ENCODE measurements at regions not wholly inside any gene's neighbourhood (a gene's known extent, or its start where the extent isn't known, plus 50 kb on each side); places are given as distances from the start of the nearest gene placed in this dataset.

DNA sequence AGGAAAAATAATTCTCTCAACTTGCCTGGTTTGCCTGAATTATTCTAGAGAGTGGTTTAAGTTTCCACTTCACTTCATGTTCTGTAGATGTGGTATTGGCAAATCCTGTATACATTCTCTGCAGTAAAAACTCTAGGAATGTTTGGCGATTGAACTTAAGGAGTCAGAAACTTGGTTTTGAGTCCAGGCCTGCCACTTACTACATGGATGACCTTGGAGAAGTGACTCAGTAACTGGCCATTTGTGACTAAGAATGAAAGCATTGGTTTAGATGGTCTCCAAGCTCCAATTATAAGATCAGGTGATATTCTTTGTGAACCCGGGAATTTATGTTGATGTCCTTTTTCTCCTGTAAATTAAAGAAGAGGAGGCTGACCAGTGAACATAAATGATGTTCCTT, 233.8 kb downstream of the GAS1 start:
- Histone ChIP-seq H3K4me2 (ENCODE audit: low read depth, low read length, poor library complexity, severe bottlenecking) (no peak overlapping the region), H3K9me2 (replicated peaks; ENCODE audit: insufficient read depth, low read length) (no peaks in the 10 kb centered on the region), H3K36me3 (ENCODE audit: low read length) (no peaks in the 10 kb centered on the region), H3K4me3 (ENCODE audit: insufficient read depth, low read length, poor library complexity, severe bottlenecking) (no peak overlapping the region), H2AFZ (ENCODE audit: low read depth, low read length, severe bottlenecking) (no peak overlapping the region), H3K79me2 (ENCODE audit: insufficient read depth, low read length) (no peaks in the 10 kb centered on the region), H3K27ac (ENCODE audit: low read depth, low read length) (no peak overlapping the region), H3F3A (ENCODE audit: insufficient read depth) (no peaks in the 10 kb centered on the region), H3K9me3 (ENCODE audit: insufficient read depth, low read length) (no peaks in the 10 kb centered on the region), H4K20me1 (ENCODE audit: low read depth, low read length) (no peaks in the 10 kb centered on the region), H3K9ac (ENCODE audit: low read length) (no peak overlapping the region), H3K27me3 (ENCODE audit: low read length) (no peaks in the 10 kb centered on the region)
- TF ChIP-seq, protein P1, sequence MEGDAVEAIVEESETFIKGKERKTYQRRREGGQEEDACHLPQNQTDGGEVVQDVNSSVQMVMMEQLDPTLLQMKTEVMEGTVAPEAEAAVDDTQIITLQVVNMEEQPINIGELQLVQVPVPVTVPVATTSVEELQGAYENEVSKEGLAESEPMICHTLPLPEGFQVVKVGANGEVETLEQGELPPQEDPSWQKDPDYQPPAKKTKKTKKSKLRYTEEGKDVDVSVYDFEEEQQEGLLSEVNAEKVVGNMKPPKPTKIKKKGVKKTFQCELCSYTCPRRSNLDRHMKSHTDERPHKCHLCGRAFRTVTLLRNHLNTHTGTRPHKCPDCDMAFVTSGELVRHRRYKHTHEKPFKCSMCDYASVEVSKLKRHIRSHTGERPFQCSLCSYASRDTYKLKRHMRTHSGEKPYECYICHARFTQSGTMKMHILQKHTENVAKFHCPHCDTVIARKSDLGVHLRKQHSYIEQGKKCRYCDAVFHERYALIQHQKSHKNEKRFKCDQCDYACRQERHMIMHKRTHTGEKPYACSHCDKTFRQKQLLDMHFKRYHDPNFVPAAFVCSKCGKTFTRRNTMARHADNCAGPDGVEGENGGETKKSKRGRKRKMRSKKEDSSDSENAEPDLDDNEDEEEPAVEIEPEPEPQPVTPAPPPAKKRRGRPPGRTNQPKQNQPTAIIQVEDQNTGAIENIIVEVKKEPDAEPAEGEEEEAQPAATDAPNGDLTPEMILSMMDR (IDR thresholded peaks at IDR 0.05; ENCODE audit: insufficient read depth, low read length, poor library complexity, severe bottlenecking): no peak
- no peak for TF ChIP-seq EZH2phosphoT487 (conservative IDR thresholded peaks at IDR 0.05; ENCODE audit: low read length)

DNA sequence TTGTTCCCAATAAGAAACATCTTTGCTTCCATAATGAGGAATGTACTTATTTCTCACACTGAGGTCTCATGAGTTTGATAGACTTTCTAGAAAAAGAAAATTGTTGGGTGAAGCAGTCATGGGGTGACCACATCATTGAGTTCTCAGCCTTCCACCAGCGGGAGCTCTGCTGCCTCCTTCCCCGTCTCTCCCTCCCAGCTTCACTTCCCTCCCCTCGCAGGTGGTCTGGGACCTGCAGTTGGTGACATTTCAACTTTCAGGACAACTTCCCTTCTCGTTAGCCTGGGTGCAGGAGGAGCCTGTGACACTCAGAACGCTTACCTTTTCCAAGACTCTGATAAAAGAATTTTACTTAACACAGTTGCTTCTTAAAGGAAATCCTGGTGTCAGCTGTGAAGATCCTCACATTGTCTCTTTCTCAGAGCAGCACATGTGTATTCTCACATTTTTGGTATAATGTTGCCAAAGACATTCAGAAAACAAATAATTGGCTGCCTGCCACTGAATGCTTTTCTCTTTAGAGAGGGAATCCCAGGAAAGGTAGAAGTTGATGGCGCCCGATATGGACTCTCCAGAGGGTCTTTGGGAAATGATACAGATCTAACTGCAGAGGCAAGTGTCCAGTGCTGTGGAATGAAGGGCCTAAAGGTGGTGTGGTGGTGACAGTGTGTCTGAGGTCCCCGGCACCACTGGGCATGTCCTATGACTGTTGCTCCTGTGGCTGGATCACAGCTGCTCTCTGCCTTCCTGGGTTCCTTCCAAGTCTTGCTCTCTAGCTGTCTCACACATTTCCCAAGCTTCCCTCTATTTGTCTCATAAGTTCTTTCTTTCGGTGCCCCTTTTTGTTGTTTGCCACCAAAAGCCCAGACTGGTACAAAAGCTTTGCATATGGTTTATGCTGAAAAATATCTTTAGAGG, 238.1 kb downstream of the GAS1 start:
- Histone ChIP-seq H3K9me3 (ENCODE audit: insufficient read depth, low read length) (no peaks in the 10 kb centered on the region), H3K9ac (ENCODE audit: low read length) (no peak overlapping the region), H3K27ac (ENCODE audit: low read depth, low read length) (no peak overlapping the region), H3K27me3 (ENCODE audit: low read length) (no peaks in the 10 kb centered on the region), H4K20me1 (ENCODE audit: low read depth, low read length) (no peaks in the 10 kb centered on the region), H3K4me3 (ENCODE audit: insufficient read depth, low read length, poor library complexity, severe bottlenecking) (no peak overlapping the region), H2AFZ (ENCODE audit: low read depth, low read length, severe bottlenecking) (no peak overlapping the region), H3K36me3 (ENCODE audit: low read length) (no peaks in the 10 kb centered on the region), H3K9me2 (replicated peaks; ENCODE audit: insufficient read depth, low read length) (no peaks in the 10 kb centered on the region; the same call in 1 of the 2 replicates), H3K79me2 (ENCODE audit: insufficient read depth, low read length) (no peaks in the 10 kb centered on the region), H3K4me2 (ENCODE audit: low read depth, low read length, poor library complexity, severe bottlenecking) (no peak overlapping the region), H3F3A (ENCODE audit: insufficient read depth) (no peaks in the 10 kb centered on the region)
- no peak for TF ChIP-seq EZH2phosphoT487 (conservative IDR thresholded peaks at IDR 0.05; ENCODE audit: low read length)
- TF ChIP-seq, protein P1 (IDR thresholded peaks at IDR 0.05; ENCODE audit: insufficient read depth, low read length, poor library complexity, severe bottlenecking): no peak

DNA sequence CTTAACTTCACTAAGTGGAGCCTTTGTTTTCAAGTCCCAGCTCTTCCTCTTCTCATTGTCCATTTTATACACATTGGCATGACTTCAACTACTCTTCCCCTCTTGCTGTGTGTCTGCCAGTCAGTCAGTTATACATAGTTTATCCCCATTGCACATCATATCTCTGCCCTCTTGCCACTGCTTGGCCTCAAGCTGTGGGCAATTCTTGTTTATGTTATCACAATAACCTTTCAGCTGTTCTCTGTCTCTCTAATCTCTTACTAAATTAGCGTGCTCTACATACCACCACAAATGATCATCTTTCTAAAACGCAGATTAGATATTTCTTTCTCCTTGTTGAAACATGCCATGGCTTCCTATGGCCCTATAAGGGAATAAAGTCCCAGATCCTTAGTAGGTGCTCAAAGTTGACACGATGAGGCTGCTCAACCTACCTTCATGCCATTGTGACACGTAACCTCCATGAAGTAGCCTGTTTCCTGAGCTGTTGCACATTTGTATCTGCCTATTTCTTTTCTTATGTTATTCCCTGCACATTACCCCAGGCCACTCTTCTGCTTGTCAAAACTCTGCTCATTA, 239.3 kb downstream of the GAS1 start:
- H3K36me3 ChIP-seq (ENCODE audit: low read length): no peaks in the 10 kb centered on the region
- no peak overlapping the region for H3K4me3 ChIP-seq (ENCODE audit: insufficient read depth, low read length, poor library complexity, severe bottlenecking)
- no peak overlapping the region for H2AFZ ChIP-seq (ENCODE audit: low read depth, low read length, severe bottlenecking)
- no peaks in the 10 kb centered on the region for H4K20me1 ChIP-seq (ENCODE audit: low read depth, low read length)
- TF ChIP-seq EZH2phosphoT487 (conservative IDR thresholded peaks at IDR 0.05; ENCODE audit: low read length): no peak
- TF ChIP-seq, protein P1 (IDR thresholded peaks at IDR 0.05; ENCODE audit: insufficient read depth, low read length, poor library complexity, severe bottlenecking): no peak
- no peaks in the 10 kb centered on the region for H3K9me3 ChIP-seq (ENCODE audit: insufficient read depth, low read length)
- H3K9me2 ChIP-seq (replicated peaks; ENCODE audit: insufficient read depth, low read length): no peaks in the 10 kb centered on the region; the same call in 1 of the 2 replicates
- H3K27ac ChIP-seq (ENCODE audit: low read depth, low read length): no peak overlapping the region
- H3K79me2 ChIP-seq (ENCODE audit: insufficient read depth, low read length): no peaks in the 10 kb centered on the region
- no peak overlapping the region for H3K9ac ChIP-seq (ENCODE audit: low read length)
- H3F3A ChIP-seq (ENCODE audit: insufficient read depth): no peaks in the 10 kb centered on the region
- no peak overlapping the region for H3K4me2 ChIP-seq (ENCODE audit: low read depth, low read length, poor library complexity, severe bottlenecking)
- no peaks in the 10 kb centered on the region for H3K27me3 ChIP-seq (ENCODE audit: low read length)
